ENCODE measurements at regions not wholly inside any gene's neighbourhood (a gene's known extent, or its start where the extent isn't known, plus 50 kb on each side); places are given as distances from the start of the nearest gene placed in this dataset.

DNA sequence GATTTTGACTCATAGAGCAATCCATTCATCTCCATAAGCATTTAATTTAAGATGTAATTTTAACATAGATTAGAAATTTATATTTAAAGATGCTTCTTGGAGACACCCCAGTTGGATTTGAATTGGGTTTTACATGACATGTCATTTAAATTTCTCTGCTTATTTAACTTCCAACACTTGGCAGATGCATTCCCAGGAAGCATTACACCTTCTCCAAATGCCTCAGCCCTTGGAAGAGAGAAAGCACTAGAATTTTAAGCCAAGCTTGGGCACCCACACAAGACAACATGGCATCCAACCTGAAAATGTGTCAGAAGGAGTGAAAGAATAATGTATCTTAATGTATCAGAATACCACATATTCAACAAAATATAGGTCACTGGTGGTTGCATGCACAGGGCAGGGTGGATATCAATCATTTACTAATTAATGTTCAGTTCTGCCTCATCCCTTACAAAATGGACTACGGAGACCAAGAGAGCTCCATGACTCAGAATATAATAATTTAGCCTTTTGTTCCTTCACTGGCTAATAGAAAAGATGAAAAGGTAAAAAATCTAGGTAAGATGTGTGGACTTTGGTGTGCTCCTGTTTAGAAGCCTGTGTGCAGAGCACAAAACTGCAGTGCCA, 541.7 kb upstream of the SORCS1 start:
- Histone ChIP-seq H3K27me3 (ENCODE audit: low read length) (no peaks in the 10 kb centered on the region), H3K9me3 (ENCODE audit: insufficient read depth, low read length) (no peaks in the 10 kb centered on the region)
- no peak for TF ChIP-seq EZH2phosphoT487 (conservative IDR thresholded peaks at IDR 0.05; ENCODE audit: low read length)
- TF ChIP-seq, protein P1, sequence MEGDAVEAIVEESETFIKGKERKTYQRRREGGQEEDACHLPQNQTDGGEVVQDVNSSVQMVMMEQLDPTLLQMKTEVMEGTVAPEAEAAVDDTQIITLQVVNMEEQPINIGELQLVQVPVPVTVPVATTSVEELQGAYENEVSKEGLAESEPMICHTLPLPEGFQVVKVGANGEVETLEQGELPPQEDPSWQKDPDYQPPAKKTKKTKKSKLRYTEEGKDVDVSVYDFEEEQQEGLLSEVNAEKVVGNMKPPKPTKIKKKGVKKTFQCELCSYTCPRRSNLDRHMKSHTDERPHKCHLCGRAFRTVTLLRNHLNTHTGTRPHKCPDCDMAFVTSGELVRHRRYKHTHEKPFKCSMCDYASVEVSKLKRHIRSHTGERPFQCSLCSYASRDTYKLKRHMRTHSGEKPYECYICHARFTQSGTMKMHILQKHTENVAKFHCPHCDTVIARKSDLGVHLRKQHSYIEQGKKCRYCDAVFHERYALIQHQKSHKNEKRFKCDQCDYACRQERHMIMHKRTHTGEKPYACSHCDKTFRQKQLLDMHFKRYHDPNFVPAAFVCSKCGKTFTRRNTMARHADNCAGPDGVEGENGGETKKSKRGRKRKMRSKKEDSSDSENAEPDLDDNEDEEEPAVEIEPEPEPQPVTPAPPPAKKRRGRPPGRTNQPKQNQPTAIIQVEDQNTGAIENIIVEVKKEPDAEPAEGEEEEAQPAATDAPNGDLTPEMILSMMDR (IDR thresholded peaks at IDR 0.05; ENCODE audit: insufficient read depth, low read length, poor library complexity, severe bottlenecking) = no peak

DNA sequence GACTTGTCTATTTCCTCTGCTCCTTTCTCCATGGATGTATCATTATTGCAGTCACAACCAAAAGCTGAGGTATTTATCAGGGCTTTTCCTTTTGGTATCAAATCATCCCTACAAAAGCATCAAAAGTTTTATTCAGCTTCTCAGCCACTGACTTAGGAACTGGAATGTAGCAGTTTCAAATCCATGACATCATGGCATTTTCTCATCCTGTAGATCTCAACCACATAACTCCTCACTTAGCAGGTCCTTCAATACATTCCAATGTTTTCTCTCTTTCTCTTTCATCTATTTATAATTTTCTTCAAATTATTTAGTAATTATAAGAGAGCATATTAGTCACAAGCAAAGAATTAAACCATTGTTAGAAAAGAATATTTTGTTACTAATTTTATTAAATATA, 537.4 kb upstream of the SORCS1 start:
- TF ChIP-seq, protein P1 (IDR thresholded peaks at IDR 0.05; ENCODE audit: insufficient read depth, low read length, poor library complexity, severe bottlenecking) = no peak
- TF ChIP-seq EZH2phosphoT487 (conservative IDR thresholded peaks at IDR 0.05; ENCODE audit: low read length) = no peak

More for the DNA sequence above, 541.7 kb upstream of the SORCS1 start:
- H3K27ac ChIP-seq (ENCODE audit: low read depth, low read length) = no peak overlapping the region
- no peaks in the 10 kb centered on the region for H4K20me1 ChIP-seq (ENCODE audit: low read depth, low read length)
- no peak overlapping the region for H3K9ac ChIP-seq (ENCODE audit: low read length)
- no peaks in the 10 kb centered on the region for H3K79me2 ChIP-seq (ENCODE audit: insufficient read depth, low read length)
- no peak overlapping the region for H3K4me3 ChIP-seq (ENCODE audit: insufficient read depth, low read length, poor library complexity, severe bottlenecking)
- no peaks in the 10 kb centered on the region for H3K36me3 ChIP-seq (ENCODE audit: low read length)
- no peaks in the 10 kb centered on the region for H3K9me2 ChIP-seq (replicated peaks; ENCODE audit: insufficient read depth, low read length)
- no peak overlapping the region for H3K4me2 ChIP-seq (ENCODE audit: low read depth, low read length, poor library complexity, severe bottlenecking)
- H2AFZ ChIP-seq (ENCODE audit: low read depth, low read length, severe bottlenecking) = no peak overlapping the region
- no peaks in the 10 kb centered on the region for H3F3A ChIP-seq (ENCODE audit: insufficient read depth)

DNA sequence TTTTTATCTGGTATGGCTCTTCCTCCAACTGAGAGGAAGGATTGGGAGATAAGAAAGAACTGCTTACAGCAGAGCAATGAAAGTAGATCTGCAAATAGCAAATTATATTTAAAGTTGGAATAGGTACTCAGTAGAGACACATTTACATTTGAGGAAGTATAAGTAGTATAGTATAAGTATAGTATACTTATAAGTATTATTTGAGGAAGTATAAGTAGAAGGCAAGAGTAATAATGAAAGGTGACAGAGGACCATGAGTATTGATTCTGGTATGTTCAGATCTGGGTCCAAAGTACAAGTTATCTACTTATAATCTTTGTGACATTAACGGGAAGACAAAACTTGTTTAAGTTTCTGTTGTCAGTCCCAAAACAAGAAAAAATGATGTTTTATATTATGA, 527.6 kb upstream of the SORCS1 start:
- Histone ChIP-seq H3K9me2 (replicated peaks; ENCODE audit: insufficient read depth, low read length) (no peaks in the 10 kb centered on the region), H3K4me2 (ENCODE audit: low read depth, low read length, poor library complexity, severe bottlenecking) (no peak overlapping the region), H3F3A (ENCODE audit: insufficient read depth) (no peaks in the 10 kb centered on the region), H3K27me3 (ENCODE audit: low read length) (no peaks in the 10 kb centered on the region), H4K20me1 (ENCODE audit: low read depth, low read length) (no peaks in the 10 kb centered on the region), H3K9ac (ENCODE audit: low read length) (no peak overlapping the region), H3K36me3 (ENCODE audit: low read length) (no peaks in the 10 kb centered on the region), H3K9me3 (ENCODE audit: insufficient read depth, low read length) (no peaks in the 10 kb centered on the region), H3K4me3 (ENCODE audit: insufficient read depth, low read length, poor library complexity, severe bottlenecking) (no peak overlapping the region), H3K27ac (ENCODE audit: low read depth, low read length) (no peak overlapping the region), H3K79me2 (ENCODE audit: insufficient read depth, low read length) (no peaks in the 10 kb centered on the region), H2AFZ (ENCODE audit: low read depth, low read length, severe bottlenecking) (no peak overlapping the region)
- TF ChIP-seq EZH2phosphoT487 (conservative IDR thresholded peaks at IDR 0.05; ENCODE audit: low read length) = no peak
- TF ChIP-seq, protein P1 (IDR thresholded peaks at IDR 0.05; ENCODE audit: insufficient read depth, low read length, poor library complexity, severe bottlenecking) = no peak

More for the DNA sequence above, 537.4 kb upstream of the SORCS1 start:
- Histone ChIP-seq H3K36me3 (ENCODE audit: low read length) (no peaks in the 10 kb centered on the region), H3K27ac (ENCODE audit: low read depth, low read length) (no peak overlapping the region), H3K9ac (ENCODE audit: low read length) (no peak overlapping the region), H3F3A (ENCODE audit: insufficient read depth) (no peaks in the 10 kb centered on the region), H3K9me3 (ENCODE audit: insufficient read depth, low read length) (no peaks in the 10 kb centered on the region), H3K9me2 (replicated peaks; ENCODE audit: insufficient read depth, low read length) (no peaks in the 10 kb centered on the region), H3K79me2 (ENCODE audit: insufficient read depth, low read length) (no peaks in the 10 kb centered on the region), H3K4me2 (ENCODE audit: low read depth, low read length, poor library complexity, severe bottlenecking) (no peak overlapping the region), H2AFZ (ENCODE audit: low read depth, low read length, severe bottlenecking) (no peak overlapping the region), H4K20me1 (ENCODE audit: low read depth, low read length) (no peaks in the 10 kb centered on the region), H3K4me3 (ENCODE audit: insufficient read depth, low read length, poor library complexity, severe bottlenecking) (no peak overlapping the region), H3K27me3 (ENCODE audit: low read length) (no peaks in the 10 kb centered on the region)
